ENCODE measurements at regions not wholly inside any gene's neighbourhood (a gene's known extent, or its start where the extent isn't known, plus 50 kb on each side); places are given as distances from the start of the nearest gene placed in this dataset.

DNA sequence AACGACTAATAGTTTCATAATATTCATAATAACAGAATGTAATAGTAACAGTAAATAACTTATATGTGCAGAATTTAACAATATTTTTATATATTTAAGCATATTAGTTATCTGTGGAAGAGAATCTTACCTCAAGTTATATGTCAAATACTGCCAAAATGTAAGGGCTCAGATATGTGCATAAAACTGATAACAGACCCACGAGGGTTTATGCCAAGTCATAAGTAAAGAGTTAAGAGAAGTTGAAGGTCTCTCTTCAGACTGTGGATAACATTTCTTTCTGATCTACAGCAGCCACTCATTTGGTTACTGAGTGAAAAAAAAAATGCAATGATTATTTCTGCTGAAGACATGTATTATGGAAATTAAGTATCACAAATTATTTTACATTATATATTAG lies 1167.8 kb upstream of the NCAM2 start:
- TF ChIP-seq CTCF (IDR thresholded peaks at IDR 0.05) (no peak), EP300 (IDR thresholded peaks at IDR 0.05) (no peak), POLR2A (IDR thresholded peaks at IDR 0.05) (no peak), POLR2AphosphoS5 (IDR thresholded peaks at IDR 0.05) (no peak)
